HepG2 (cell line): ENCODE measurements at regions not wholly inside any gene's neighbourhood (a gene's known extent, or its start where the extent isn't known, plus 50 kb on each side); places are given as distances from the start of the nearest gene placed in this dataset.

Source experiments
- ATAC-seq: fragments of 200-7000 bp; cut with Tn5 transposase; 3 replicates; pipeline ENCODE4 v1.9.1; 2020; ENCODE audit warnings: mild to moderate bottlenecking, moderate library complexity
- BruUV-seq: library from RNA; stranded (reverse); fragments of 400-500 nt; replicated peaks from 2 replicates; lab custom pipeline; 2021; lab: Mats Ljungman, UMichigan
- CTCF ChIA-PET: fragments of 300-600 bp; formaldehyde crosslinking; extraction: SDS; loops from one replicate; lab custom pipeline; 2021; ENCODE audit warnings: low total read pairs, inconsistent platforms, low intra/inter-chr PET ratio; lab: Yijun Ruan, JAX
- POLR2A ChIA-PET: fragments of 350-600 bp; sonication (Branson Sonifier 250); formaldehyde crosslinking; loops from one replicate; lab custom pipeline; 2020; ENCODE audit warnings: antibody characterized with exemption, inconsistent platforms; lab: Yijun Ruan, JAX
- DNase-seq: peaks from one replicate; pipeline ENCODE4 v3.0.0-alpha.2; 2015; ENCODE audit warnings: low spot score
- FAIRE-seq: peaks from 3 replicates; lab custom pipeline; 2011; peaks lifted over from hg19 to GRCh38; lab: Jason Lieb, UNC
- H2AFZ ChIP-seq: one replicate; pipeline ENCODE4 v1.6.1; 2011; ENCODE audit warnings: low read length, inconsistent platforms
- H3K27ac ChIP-seq: fragments of 300-600 bp; 3 replicates; pipeline ENCODE4 v1.8.0; 2011; ENCODE audit warnings: mixed run types, mild to moderate bottlenecking, mixed read lengths, low read length, inconsistent platforms; ENCODE audit not compliant: insufficient read depth; ENCODE audit errors: extremely low read length
- H3K27me3 ChIP-seq, 2 experiments: fragments of 200-600 bp in 1 of 2; 2 replicates in 1 of 2; 3 replicates in 1 of 2; pipeline versions ENCODE4 v1.6.0 to v1.8.0; 2011; ENCODE audit warnings: low read length in 2 of 2, mild to moderate bottlenecking in 2 of 2, moderate library complexity in 2 of 2, inconsistent platforms in 1 of 2; ENCODE audit not compliant: insufficient read depth in 2 of 2, control insufficient read depth in 1 of 2
- H3K36me3 ChIP-seq, 2 experiments: fragments of 200-600 bp in 1 of 2; replicated peaks in 1 of 2; 2 replicates in 1 of 2; 3 replicates in 1 of 2; pipeline versions ENCODE4 v1.5.1 to v1.8.0; 2011; ENCODE audit warnings: low read length in 2 of 2, inconsistent platforms in 1 of 2; ENCODE audit not compliant: insufficient read depth in 2 of 2, control insufficient read depth in 1 of 2
- H3K4me1 ChIP-seq: 2 replicates; pipeline ENCODE4 v1.5.1; 2012; ENCODE audit warnings: low read length, inconsistent platforms; ENCODE audit not compliant: insufficient read depth
- H3K4me2 ChIP-seq: 2 replicates; pipeline ENCODE4 v1.6.0; 2011; ENCODE audit warnings: low read depth, low read length, inconsistent platforms
- H3K4me3 ChIP-seq, 3 experiments: fragments of 200-600 bp in 1 of 3; sonication (generic), shearing (Covaris generic) in 1 of 3; replicated peaks in 1 of 3; 2 replicates each; pipeline ENCODE4 v1.5.1; 2011 to 2016; ENCODE audit warnings: low read length in 3 of 3, inconsistent platforms in 2 of 3, low read depth in 2 of 3, mild to moderate bottlenecking in 2 of 3, control low read depth in 1 of 3, mixed read lengths in 1 of 3; ENCODE audit not compliant: insufficient read depth in 1 of 3
- H3K79me2 ChIP-seq: one replicate; pipeline ENCODE4 v1.6.1; 2011; ENCODE audit warnings: low read length, inconsistent platforms; ENCODE audit not compliant: insufficient read depth
- H3K9ac ChIP-seq: 2 replicates; pipeline ENCODE4 v1.6.0; 2011; ENCODE audit warnings: mild to moderate bottlenecking, low read depth, low read length, inconsistent platforms; ENCODE audit not compliant: insufficient read depth
- H3K9me3 ChIP-seq: 2 replicates; pipeline ENCODE4 v1.5.1; 2012; ENCODE audit warnings: mild to moderate bottlenecking, low read length
- H4K20me1 ChIP-seq: 2 replicates; pipeline ENCODE4 v1.6.0; 2011; ENCODE audit warnings: inconsistent platforms, mild to moderate bottlenecking, low read length, moderate library complexity; ENCODE audit not compliant: insufficient read depth
- CENPT ChIP-seq: sonication (generic); formaldehyde crosslinking; IDR thresholded peaks from 2 replicates; pipeline ENCODE4 v1.8.0; 2022; ENCODE audit warnings: low read depth, mild to moderate bottlenecking, moderate library complexity, missing genetic modification reagents
- THYN1 ChIP-seq: sonication (generic); formaldehyde crosslinking; IDR thresholded peaks from 2 replicates; pipeline ENCODE4 v1.8.1; 2023; ENCODE audit warnings: low read depth, mild to moderate bottlenecking, moderate library complexity, missing genetic modification reagents, borderline replicate concordance
- TMF1 ChIP-seq: sonication (generic); formaldehyde crosslinking; IDR thresholded peaks from 2 replicates; pipeline ENCODE4 v1.8.1; 2022; ENCODE audit warnings: low read depth, missing genetic modification reagents
- ZBTB1 ChIP-seq: sonication (generic); formaldehyde crosslinking; IDR thresholded peaks from 2 replicates; pipeline ENCODE4 v1.4.0; 2020; ENCODE audit warnings: missing genetic modification reagents, borderline replicate concordance
- ZFP62 ChIP-seq: sonication (generic); formaldehyde crosslinking; IDR thresholded peaks from 2 replicates; pipeline ENCODE4 v1.4.0; 2020; ENCODE audit warnings: missing genetic modification reagents
- ZNF124 ChIP-seq: sonication (generic); formaldehyde crosslinking; IDR thresholded peaks from 2 replicates; pipeline ENCODE4 v1.4.0; 2020; ENCODE audit warnings: missing genetic modification reagents
- ZNF138 ChIP-seq: sonication (generic); formaldehyde crosslinking; IDR thresholded peaks from 2 replicates; pipeline ENCODE4 v1.5.0; 2020; ENCODE audit warnings: mild to moderate bottlenecking, low read depth, missing genetic modification reagents
- ZNF580 ChIP-seq: IDR thresholded peaks from 2 replicates; pipeline ENCODE4 v1.6.1; 2016; ENCODE audit warnings: low read depth, borderline replicate concordance
- WGBS: methylation state at CpG from one replicate; pipeline ENCODE4 v1.1.6; 2017; ENCODE audit warnings: low lambda C conversion rate; 5-methylcytosine and 5-hydroxymethylcytosine counted together
- in situ Hi-C: cut with HindIII; loops from 2 replicates; pipeline ENCODE4 v1.10.0; 2017; ENCODE audit warnings: low pct_unique_long_range_greater_than_20kb; ENCODE audit not compliant: extremely low pct_ligation_motif_present
- intact Hi-C: fragments of 100-400 bp; cut with micrococcal nuclease; formaldehyde crosslinking; loops from one replicate; pipeline ENCODE4 v1.10.0; 2022; ENCODE audit not compliant: unreplicated experiment
- TF ChIP-seq, protein P1 (sequence below): sonication (generic); formaldehyde crosslinking; IDR thresholded peaks from 2 replicates; pipeline ENCODE4 v1.4.0; 2020; ENCODE audit warnings: missing genetic modification reagents

DNA sequence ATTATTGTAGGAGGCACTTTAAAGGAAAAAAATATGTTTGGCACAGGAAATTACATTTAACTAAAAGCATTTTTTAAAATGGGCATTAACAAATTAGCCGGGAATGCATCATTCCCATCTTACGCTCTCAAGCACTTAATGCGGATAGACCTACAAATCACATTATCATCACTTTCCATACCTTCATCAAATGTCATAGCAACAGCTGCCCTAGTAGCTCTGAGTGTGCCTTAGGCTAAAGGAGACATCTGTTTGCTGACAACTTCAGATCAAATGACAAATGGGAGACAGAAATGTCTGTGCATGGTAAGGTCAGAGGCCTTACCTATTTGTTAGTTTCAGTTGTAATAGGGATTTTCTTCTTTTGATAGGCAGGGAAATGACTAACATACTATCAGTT, 773.2 kb upstream of the SLC10A2 start:
- in situ Hi-C loops (no loop called here), intact Hi-C loops (no loop called here)
- H3K36me3 ChIP-seq, result no peaks in the 10 kb centered on the region
- POLR2A ChIA-PET, result no interaction called here
- H2AFZ ChIP-seq, result no peak overlapping the region
- H3K79me2 ChIP-seq, result no peaks in the 10 kb centered on the region
- no peak for FAIRE-seq
- no peaks in the 10 kb centered on the region for H4K20me1 ChIP-seq
- H3K9ac ChIP-seq, result no peak overlapping the region
- H3K4me3 ChIP-seq, result no peak overlapping the region
- no peak for ATAC-seq
- no TSS peak for BruUV-seq
- H3K4me2 ChIP-seq, result no peak overlapping the region
- WGBS, result 47% methylated on average over 3 of the region's 3 CpGs
- H3K9me3 ChIP-seq, result peaks cover 30% of the 10 kb centered on the region
- no peaks in the 10 kb centered on the region for H3K27me3 ChIP-seq
- TF ChIP-seq THYN1 (CRISPR knock-in tag), result no peak
- no peak for TF ChIP-seq CENPT (CRISPR knock-in tag)
- TF ChIP-seq ZNF580 (CRISPR knock-in tag), result no peak
- TF ChIP-seq ZNF138 (CRISPR knock-in tag), result no peak
- TF ChIP-seq ZFP62 (CRISPR knock-in tag), result no peak
- TF ChIP-seq ZNF124 (CRISPR knock-in tag), result no peak
- TF ChIP-seq, protein P1, sequence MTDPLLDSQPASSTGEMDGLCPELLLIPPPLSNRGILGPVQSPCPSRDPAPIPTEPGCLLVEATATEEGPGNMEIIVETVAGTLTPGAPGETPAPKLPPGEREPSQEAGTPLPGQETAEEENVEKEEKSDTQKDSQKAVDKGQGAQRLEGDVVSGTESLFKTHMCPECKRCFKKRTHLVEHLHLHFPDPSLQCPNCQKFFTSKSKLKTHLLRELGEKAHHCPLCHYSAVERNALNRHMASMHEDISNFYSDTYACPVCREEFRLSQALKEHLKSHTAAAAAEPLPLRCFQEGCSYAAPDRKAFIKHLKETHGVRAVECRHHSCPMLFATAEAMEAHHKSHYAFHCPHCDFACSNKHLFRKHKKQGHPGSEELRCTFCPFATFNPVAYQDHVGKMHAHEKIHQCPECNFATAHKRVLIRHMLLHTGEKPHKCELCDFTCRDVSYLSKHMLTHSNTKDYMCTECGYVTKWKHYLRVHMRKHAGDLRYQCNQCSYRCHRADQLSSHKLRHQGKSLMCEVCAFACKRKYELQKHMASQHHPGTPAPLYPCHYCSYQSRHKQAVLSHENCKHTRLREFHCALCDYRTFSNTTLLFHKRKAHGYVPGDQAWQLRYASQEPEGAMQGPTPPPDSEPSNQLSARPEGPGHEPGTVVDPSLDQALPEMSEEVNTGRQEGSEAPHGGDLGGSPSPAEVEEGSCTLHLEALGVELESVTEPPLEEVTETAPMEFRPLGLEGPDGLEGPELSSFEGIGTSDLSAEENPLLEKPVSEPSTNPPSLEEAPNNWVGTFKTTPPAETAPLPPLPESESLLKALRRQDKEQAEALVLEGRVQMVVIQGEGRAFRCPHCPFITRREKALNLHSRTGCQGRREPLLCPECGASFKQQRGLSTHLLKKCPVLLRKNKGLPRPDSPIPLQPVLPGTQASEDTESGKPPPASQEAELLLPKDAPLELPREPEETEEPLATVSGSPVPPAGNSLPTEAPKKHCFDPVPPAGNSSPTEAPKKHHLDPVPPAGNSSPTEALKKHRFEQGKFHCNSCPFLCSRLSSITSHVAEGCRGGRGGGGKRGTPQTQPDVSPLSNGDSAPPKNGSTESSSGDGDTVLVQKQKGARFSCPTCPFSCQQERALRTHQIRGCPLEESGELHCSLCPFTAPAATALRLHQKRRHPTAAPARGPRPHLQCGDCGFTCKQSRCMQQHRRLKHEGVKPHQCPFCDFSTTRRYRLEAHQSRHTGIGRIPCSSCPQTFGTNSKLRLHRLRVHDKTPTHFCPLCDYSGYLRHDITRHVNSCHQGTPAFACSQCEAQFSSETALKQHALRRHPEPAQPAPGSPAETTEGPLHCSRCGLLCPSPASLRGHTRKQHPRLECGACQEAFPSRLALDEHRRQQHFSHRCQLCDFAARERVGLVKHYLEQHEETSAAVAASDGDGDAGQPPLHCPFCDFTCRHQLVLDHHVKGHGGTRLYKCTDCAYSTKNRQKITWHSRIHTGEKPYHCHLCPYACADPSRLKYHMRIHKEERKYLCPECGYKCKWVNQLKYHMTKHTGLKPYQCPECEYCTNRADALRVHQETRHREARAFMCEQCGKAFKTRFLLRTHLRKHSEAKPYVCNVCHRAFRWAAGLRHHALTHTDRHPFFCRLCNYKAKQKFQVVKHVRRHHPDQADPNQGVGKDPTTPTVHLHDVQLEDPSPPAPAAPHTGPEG (CRISPR knock-in tag), result no peak
- TF ChIP-seq TMF1 (CRISPR knock-in tag), result no peak
- TF ChIP-seq ZBTB1 (CRISPR knock-in tag), result no peak
- CTCF ChIA-PET, result no interaction called here
- no peaks in the 10 kb centered on the region for H3K4me1 ChIP-seq
- no peak overlapping the region for H3K27ac ChIP-seq
- no peak for DNase-seq
